ENCODE measurements at regions not wholly inside any gene's neighbourhood (a gene's known extent, or its start where the extent isn't known, plus 50 kb on each side); places are given as distances from the start of the nearest gene placed in this dataset.

DNA sequence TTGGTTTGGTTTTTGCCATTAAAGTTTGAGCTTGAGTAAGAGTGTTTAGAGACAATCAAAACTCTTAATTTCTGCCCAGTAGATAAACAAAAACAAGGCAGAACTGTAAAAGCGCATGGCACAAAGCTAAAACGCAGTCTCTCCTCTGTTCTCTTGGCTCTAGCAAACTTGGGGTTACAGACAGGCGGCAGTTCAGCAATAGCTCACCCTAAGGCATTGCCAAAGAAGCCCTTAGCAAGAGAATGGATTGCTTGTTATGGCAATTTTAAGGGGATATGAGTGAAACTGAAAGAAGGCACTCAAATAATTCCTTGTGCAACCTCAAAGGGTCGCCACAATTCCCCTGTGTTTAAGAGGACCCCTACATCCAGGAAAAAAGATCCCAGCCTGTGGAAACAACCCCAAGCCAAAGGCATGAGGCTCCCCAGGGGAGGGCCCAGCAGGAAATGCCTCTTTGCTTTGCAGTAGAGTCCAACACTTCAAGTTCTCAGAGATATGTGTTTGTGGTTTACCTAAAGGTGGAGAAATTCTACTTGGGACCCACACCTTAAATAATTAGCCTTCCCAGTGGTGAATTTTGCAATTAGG, 317.0 kb upstream of the MPDZ start:
- intact Hi-C loops (cut with micrococcal nuclease): no loop called here
- Histone ChIP-seq H3K4me1 (ENCODE audit: control insufficient read depth, extremely low read depth, insufficient read depth, low read length) (no peaks in the 10 kb centered on the region), H3K4me3 (replicated peaks in 1 of 3; ENCODE audit: insufficient read depth in 1 of 3, low read depth in 1 of 3, low read length in 3 of 3) (no peak overlapping the region), H4K20me1 (replicated peaks; ENCODE audit: control insufficient read depth, extremely low read depth, insufficient read depth, low read length) (no peaks in the 10 kb centered on the region), H3K27ac (ENCODE audit: insufficient read depth, low read depth, low read length) (no peak overlapping the region), H3K4me2 (ENCODE audit: insufficient read depth, low read length) (no peak overlapping the region), H3K9me3 (replicated peaks; ENCODE audit: control insufficient read depth, insufficient read depth, low read length) (no peaks in the 10 kb centered on the region), H3K9ac (replicated peaks; ENCODE audit: extremely low read depth, insufficient read depth, low read length) (no peak overlapping the region), H3K9me1 (replicated peaks; ENCODE audit: control insufficient read depth, extremely low read depth, insufficient read depth, low read length) (no peaks in the 10 kb centered on the region), H3K79me2 (ENCODE audit: control insufficient read depth, insufficient read depth, low read length) (no peaks in the 10 kb centered on the region), H3K27me3 (ENCODE audit: control insufficient read depth in 2 of 2, insufficient read depth in 2 of 2, low read length in 2 of 2) (no peaks in the 10 kb centered on the region), H3K36me3 (ENCODE audit: control insufficient read depth in 2 of 2, extremely low read depth in 1 of 2, insufficient read depth in 2 of 2, low read length in 2 of 2) (no peaks in the 10 kb centered on the region), H2AFZ (ENCODE audit: low read depth, low read length) (no peak overlapping the region)
- ChIA-PET CTCF (no interaction called here), POLR2A (no interaction called here)
- TF ChIP-seq EZH2 (IDR thresholded peaks at IDR 0.05; ENCODE audit: borderline replicate concordance, low read depth, low read length, severe bottlenecking) (no peak), POLR2A (IDR thresholded peaks at IDR 0.05; ENCODE audit: low read depth, low read length) (no peak), GATA2 (IDR thresholded peaks at IDR 0.05; ENCODE audit: insufficient read depth, insufficient read length, low read depth, low read length) (no peak), FOS (IDR thresholded peaks at IDR 0.05; ENCODE audit: borderline replicate concordance, insufficient read depth, low read length) (no peak), POLR2AphosphoS5 (IDR thresholded peaks at IDR 0.05; ENCODE audit: insufficient read depth, low read depth, low read length) (no peak), MYC (IDR thresholded peaks at IDR 0.05; ENCODE audit: low read depth, low read length) (no peak), JUN (IDR thresholded peaks at IDR 0.05; ENCODE audit: borderline replicate concordance, insufficient read depth, insufficient read length, low read depth) (no peak)
- TF ChIP-seq, protein P1, sequence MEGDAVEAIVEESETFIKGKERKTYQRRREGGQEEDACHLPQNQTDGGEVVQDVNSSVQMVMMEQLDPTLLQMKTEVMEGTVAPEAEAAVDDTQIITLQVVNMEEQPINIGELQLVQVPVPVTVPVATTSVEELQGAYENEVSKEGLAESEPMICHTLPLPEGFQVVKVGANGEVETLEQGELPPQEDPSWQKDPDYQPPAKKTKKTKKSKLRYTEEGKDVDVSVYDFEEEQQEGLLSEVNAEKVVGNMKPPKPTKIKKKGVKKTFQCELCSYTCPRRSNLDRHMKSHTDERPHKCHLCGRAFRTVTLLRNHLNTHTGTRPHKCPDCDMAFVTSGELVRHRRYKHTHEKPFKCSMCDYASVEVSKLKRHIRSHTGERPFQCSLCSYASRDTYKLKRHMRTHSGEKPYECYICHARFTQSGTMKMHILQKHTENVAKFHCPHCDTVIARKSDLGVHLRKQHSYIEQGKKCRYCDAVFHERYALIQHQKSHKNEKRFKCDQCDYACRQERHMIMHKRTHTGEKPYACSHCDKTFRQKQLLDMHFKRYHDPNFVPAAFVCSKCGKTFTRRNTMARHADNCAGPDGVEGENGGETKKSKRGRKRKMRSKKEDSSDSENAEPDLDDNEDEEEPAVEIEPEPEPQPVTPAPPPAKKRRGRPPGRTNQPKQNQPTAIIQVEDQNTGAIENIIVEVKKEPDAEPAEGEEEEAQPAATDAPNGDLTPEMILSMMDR (IDR thresholded peaks at IDR 0.05; ENCODE audit: extremely low read depth in 1 of 2, insufficient read depth in 1 of 2, low read depth in 1 of 2, low read length in 2 of 2): no peak
- TF ChIP-seq, protein P2, sequence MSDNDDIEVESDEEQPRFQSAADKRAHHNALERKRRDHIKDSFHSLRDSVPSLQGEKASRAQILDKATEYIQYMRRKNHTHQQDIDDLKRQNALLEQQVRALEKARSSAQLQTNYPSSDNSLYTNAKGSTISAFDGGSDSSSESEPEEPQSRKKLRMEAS (IDR thresholded peaks at IDR 0.05; ENCODE audit: insufficient read depth, insufficient read length): no peak
- BruUV-seq (replicated peaks): no TSS peak
- no peak for DNase-seq (ENCODE audit: low read depth, low spot score)
- FAIRE-seq: no peak
- dilution Hi-C loops (cut with MboI; ENCODE audit: extremely low pct_ligation_motif_present, low sequenced_read_pairs): no loop called here

All from endothelial cell of umbilical vein (primary cell).